Neural progenitor cell (in vitro differentiated cells): ENCODE measurements at regions not wholly inside any gene's neighbourhood (a gene's known extent, or its start where the extent isn't known, plus 50 kb on each side); places are given as distances from the start of the nearest gene placed in this dataset.

Experiments used
- EZH2 ChIP-seq: fragments of 200-600 bp; sonication (generic); IDR thresholded peaks from 2 replicates; pipeline ENCODE4 v1.6.1; 2017; ENCODE audit warnings: antibody characterized with exemption, mild to moderate bottlenecking, moderate library complexity
- EZH2phosphoT487 ChIP-seq: fragments of 200-600 bp; sonication (generic); IDR thresholded peaks from 2 replicates; pipeline ENCODE4 v1.6.1; 2017; ENCODE audit warnings: antibody characterized with exemption
- TF ChIP-seq, protein P1 (sequence below): fragments of 200-600 bp; sonication (generic); IDR thresholded peaks from 2 replicates; pipeline ENCODE4 v1.5.1; 2017; ENCODE audit warnings: antibody characterized with exemption, mild to moderate bottlenecking

- TF ChIP-seq, protein P1, sequence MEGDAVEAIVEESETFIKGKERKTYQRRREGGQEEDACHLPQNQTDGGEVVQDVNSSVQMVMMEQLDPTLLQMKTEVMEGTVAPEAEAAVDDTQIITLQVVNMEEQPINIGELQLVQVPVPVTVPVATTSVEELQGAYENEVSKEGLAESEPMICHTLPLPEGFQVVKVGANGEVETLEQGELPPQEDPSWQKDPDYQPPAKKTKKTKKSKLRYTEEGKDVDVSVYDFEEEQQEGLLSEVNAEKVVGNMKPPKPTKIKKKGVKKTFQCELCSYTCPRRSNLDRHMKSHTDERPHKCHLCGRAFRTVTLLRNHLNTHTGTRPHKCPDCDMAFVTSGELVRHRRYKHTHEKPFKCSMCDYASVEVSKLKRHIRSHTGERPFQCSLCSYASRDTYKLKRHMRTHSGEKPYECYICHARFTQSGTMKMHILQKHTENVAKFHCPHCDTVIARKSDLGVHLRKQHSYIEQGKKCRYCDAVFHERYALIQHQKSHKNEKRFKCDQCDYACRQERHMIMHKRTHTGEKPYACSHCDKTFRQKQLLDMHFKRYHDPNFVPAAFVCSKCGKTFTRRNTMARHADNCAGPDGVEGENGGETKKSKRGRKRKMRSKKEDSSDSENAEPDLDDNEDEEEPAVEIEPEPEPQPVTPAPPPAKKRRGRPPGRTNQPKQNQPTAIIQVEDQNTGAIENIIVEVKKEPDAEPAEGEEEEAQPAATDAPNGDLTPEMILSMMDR, result no peak
- TF ChIP-seq EZH2 (no peak), EZH2phosphoT487 (no peak)
Observed at GRCh38 chr6:113434641-113435040, 422.5 kb upstream of the MARCKS start.
